Myocyte (in vitro differentiated cells): ENCODE measurements at regions not wholly inside any gene's neighbourhood (a gene's known extent, or its start where the extent isn't known, plus 50 kb on each side); places are given as distances from the start of the nearest gene placed in this dataset.

Source experiments
- DNase-seq: peaks from one replicate; pipeline ENCODE4 v3.0.0-alpha.2; 2012; ENCODE audit warnings: low read depth

DNA sequence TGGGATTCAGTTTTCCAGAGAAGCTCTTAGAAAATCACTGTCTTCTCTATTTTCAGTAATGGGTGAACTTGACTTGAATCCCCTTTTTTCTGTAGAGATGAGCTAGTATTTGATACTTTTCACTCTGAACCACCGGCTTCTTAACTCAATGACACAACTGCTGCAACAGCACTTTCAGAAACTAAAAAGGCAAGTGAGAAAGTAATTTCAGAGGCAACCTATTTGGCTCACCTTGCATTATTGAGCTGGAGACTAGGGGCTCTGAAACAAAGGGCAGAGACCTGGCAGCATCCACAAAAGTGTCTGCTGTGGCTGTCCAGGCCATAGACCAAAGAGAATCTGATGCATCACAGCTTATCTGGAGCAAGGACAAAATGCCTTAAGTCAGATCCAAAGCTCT, 289.8 kb upstream of the IRAK1BP1 start:
- no peak for DNase-seq

DNA sequence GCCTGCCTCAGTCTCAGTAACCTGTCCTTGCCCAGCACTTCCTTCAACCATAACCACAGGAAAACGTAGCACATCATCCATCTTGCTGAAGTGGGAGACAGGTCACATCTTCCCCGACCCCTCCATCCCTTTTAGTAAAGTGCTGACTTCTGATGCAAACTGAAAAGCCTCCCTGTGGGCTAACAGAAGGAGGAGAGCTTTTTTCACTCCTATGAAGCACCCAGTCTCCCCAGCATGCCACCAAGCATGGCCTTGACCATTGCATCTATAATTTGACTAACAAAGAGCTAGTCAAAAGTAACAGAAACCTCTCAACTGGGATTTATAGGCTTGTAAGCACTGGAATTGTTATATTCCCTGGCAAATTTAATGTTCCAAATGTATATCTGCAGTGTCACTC, 288.9 kb upstream of the IRAK1BP1 start:
- DNase-seq = no peak

DNA sequence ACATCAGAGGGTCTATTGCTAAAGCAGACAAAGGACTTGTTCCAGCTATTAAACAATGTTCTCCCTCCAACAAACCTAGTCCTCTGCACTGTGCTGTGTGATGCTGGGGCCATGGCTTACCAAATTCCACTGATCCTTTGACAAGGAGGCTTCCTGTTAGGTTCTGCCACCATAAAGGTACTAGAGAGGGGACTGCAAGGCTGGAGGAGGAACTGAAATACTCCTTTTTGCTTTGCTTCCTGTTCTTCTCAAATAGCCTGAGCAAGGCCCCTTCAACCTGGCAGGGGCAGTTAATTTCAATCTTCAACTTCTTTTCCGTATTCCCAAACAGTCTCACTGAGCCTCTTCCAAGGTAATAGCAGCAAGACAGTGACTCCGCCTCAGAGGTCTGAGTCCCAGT, 286.4 kb upstream of the IRAK1BP1 start:
- DNase-seq = no peak

DNA sequence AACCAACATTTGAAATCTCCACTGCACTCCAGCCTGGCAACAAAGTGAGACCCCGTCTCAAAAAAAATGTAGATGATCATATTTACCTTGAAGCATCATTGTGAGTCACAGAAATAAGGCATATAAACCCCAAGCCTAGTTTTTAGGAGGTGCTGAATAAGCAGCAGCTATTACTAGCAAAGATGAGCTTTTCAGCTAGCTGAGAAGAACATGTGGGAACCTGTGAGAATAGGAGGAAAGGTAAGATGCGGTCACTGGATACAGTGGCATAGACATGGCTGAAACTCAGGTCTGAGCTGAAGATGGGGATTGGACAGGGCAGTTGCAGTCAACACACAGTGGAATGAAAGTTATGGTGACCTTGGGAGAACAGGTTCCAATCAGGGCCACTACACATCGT, 284.3 kb upstream of the IRAK1BP1 start:
- no peak for DNase-seq

DNA sequence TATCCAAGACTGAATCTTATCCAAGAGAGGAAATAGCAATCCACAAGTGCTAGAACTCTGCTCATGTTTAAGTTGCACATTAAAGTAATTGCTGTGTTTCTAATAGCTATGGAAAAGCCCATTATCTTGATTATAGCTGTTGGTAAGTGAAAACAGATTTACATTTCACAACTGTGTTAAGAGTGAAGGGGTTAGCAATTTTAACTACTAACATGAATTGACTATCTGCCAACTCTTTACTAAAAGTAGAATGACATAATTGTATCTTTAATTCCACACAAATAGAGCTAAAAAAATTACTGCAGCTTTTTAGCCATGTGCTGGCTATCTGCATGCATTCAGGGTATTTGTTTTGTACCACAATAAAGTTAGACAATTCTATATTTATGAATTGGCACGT, 277.9 kb upstream of the IRAK1BP1 start:
- DNase-seq = no peak

DNA sequence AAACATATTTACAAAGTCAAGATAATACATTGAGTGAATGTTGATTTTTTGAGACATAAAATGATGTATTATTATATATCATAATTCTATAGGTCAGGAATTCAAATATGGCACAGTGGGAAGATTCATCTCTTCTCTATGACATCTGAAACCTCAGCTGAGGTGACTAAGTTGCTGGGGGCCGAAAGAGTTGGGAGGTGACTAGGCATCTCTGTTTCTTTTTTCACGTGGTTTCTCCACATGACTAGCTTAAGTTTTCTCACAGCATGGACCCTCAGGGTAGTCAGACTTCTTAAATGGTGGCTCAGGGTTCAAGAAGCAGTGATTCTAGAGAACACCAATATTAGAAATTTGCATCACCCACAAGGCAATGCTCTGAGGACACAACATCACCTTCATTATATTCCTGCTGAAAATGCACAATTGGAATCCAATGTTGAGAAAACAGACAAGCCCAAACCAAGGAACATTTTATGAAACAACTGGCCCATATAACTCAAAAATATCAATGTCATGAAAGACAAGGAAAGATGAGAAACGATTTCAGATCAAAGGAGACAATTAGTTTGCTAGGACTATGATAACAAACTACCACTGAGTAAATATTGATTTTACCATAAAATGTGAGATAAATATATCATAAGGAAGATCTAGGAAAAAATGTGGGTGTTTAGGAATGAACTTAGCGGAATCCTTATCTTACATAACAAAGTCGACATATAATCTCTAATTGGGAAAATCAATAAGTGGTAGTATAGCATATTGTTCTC, 273.3 kb upstream of the IRAK1BP1 start:
- DNase-seq = no peak

DNA sequence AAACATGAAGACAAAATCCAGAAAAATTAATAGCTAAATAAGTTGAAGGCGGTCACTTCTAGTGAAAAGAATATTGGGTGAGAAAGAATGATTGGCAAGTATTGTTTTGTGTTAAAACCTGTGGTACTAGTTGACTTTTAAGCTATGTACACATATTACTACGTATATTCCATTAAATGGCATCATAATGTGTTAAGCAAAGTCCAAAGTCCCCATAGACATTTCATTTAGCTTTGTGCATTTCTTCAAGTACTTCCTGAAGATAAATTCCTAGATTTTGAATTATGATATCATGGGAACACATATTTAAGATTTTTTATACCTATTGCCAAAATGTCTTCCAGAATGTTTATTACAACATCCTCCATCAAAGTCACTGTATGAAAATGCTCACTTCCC, 272.7 kb upstream of the IRAK1BP1 start:
- no peak for DNase-seq

DNA sequence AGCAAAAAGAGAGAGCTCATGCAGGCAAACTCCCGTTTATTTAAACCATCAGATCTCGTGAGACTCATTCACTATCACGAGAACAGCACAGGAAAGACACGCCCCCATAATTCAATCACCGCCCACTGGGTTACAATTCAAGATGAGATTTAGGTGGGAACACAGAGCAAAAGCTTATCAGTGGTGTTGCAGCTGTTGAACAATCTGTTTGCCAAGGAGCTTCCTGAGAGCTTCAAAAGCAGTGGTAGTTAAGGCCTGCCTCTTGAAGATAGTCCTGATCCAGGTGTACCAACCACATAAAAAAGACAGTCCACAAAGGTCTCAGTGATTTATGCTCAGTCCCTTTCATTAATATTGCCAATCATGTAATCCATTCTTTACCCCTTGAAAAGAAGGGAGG, 269.4 kb upstream of the IRAK1BP1 start:
- no peak for DNase-seq

DNA sequence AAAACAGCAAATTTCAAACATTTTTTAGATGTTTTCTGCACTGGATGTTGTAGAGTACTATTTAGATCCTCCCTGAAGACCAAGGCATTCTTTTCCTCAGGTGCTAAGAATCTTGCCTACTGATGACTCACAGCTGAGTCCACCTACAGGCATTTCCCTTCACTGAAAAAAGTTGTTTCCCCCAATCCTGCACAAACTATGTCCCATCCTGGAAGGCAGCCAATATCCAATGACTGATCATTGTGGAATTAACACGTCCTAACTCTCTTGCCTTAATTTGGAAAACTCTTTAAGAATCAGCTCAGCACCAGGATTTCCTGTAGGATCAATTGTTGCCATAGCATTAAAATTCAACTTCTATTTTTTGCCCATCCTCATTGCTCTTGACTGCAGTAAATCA, 268.4 kb upstream of the IRAK1BP1 start:
- peak; percentile 47 for DNase-seq

DNA sequence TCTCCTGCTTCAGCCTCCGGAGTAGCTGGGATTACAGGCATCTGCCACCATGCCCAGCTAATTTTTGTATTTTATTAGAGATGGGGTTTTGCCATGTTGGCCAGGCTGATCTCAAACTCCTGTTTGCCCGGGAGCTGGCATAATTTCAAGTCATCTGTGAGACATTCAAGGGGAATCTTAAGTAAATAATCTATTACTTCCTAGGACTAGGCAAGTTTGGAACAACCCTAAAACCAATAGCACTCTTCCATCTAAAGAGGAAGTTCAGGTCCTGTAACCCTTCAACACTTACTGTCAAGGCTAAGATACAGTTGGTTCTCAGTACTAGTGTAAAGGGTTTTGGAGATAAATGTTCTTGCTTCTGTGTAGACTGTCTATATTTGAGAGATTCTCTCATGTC, 267.8 kb upstream of the IRAK1BP1 start:
- no peak for DNase-seq

DNA sequence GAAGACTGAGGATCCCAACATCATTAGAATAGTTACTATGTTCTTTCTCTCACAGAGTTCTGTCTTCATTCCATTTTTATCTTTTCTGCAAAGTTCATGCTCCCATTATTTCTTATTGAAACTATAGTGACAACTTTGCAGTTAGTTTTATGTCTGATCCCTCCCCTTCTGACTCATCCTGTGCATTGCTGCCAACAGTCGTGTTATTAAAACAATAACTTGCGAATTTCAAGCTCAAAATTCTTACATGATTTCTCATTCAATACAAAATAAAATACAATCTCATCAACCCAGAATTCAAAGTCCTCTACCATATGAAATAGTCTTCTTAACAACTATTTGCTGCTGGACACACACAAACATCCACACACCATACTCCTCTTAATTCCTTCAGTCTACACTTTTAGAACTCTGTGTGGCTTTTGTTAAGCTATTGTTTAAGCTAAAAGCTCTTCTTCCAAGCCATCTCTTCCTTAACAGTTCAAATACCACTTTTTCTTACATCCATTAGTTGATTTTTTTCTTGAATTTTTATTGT, 261.4 kb upstream of the IRAK1BP1 start:
- peak; percentile 30 for DNase-seq

DNA sequence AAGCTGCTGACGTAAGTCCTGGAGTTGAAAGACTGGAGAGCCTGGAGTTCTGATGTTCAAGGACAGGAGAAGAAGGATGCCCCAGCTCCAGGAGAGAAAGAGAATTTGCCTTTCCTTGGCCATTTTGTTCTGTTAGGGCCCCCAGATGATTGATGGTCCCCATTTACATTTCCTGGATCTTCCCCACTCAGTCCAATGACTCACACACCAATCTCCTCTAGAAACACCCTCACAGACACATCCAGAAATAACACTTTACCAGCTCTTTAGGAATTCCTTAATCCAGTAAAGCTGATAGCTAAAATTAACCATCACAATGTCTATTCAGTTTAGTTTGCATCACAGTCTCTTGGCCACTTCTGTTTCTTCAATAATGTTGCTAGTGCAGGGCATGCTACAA, 260.2 kb upstream of the IRAK1BP1 start:
- peak; percentile 36 for DNase-seq

DNA sequence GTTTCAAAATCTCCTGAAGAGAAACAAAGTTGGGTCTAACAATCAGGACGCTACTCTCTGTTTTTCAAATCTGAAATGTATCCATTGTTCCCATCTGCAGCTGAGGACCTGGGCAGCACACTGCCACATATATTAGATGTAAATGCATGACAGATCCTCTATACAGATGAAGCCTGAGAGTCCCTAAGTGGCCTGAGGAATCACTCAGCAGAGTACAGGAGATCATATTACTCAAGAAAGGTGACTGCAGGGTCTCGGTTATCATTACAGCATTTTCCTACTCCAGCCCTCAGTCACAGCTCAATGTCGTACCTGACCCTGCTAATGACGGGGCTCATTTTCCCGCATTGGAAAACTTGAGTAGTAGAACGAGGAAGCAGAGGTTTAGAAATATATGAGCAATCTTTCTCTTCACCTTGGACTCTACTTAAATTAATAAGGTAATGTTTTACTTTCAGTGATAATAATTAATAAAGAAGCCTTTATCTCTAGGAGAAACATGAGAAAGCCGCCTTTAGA, 256.2 kb upstream of the IRAK1BP1 start:
- no peak for DNase-seq

DNA sequence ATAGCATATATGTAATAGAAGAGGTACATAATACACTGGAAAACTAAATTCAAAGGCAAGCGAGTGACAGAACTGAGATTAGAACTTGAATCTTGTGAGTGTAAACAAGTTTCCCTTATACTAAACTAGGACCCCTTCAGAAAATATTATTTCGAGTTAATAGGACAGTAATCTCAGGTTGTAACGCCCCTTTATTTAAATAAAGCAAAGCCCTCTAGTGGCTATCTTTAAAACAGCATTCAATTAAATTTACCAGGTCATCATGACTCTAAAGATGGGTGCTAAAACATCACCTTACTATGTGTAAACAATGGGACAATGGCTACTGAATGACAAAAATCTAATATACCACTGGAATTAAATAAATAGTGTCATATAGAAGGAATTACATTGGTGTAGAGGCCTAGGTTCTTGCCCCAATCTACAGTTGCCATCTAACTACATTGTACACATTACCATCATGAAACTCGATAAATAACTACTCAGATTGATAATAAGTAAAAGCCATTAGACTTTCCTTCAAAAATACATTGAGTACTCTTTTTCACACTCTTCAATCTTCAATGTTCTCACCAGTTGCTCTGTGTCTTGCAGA, 255.4 kb upstream of the IRAK1BP1 start:
- DNase-seq = peak; percentile 21

DNA sequence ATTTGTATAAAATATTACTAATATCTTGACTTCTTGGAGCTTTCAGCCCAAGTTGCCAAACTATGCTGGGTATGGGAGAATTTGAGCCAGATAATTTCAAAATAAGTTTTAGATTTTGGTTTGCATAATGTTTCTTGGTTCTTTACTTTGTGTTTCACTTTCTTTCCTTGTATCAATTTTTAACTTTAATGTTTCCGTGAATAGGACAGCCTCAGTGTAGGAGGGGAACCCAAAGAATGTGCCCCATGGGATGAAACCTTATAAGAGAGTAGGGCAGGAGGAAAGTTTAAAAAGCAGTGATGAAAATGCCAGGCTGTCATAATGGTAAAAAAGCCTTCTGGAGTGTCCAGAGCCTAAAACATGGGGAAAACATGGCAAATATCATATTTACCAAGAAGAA, 252.4 kb upstream of the IRAK1BP1 start:
- peak; percentile 20 for DNase-seq

DNA sequence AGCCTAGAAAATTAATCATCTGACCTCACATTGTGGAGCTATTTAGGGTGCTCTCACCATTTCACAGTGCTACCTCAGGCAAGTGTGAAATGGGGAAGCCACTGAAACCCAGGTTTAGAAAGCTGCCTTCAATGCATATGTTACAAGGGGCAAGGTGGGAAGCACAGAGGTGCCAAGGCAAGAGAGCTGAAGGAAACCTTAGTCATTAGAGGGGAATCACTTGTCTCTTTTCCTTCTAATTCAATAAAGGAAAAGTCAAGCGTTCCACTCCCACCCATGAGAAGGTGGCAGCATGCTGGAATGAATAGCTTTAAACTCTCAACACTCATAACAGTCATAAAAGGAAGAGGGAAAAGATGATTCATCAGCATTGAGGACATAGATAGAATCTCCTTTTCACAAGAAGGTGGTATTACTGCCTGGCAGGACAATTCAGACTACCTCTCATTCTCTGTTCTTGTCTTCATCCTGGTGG, 251.9 kb upstream of the IRAK1BP1 start:
- no peak for DNase-seq

DNA sequence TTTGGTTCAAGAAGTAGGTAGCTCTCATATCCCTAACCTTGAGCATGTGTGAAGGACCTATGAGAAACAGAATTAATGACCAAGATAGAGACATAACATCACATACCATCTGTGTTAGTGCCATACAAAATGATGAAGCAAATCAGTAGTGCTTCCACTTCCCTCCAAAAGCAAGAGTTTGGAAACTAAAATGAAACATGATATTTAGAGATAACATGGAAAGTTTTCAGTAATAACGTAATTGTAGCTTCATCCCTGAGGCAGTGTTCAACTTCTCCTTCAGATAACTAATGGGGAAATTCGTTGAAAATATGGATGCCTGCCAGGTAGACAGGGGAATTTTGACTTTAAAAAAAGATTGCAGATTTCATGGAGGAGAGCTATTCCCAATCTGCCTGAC, 248.4 kb upstream of the IRAK1BP1 start:
- no peak for DNase-seq

DNA sequence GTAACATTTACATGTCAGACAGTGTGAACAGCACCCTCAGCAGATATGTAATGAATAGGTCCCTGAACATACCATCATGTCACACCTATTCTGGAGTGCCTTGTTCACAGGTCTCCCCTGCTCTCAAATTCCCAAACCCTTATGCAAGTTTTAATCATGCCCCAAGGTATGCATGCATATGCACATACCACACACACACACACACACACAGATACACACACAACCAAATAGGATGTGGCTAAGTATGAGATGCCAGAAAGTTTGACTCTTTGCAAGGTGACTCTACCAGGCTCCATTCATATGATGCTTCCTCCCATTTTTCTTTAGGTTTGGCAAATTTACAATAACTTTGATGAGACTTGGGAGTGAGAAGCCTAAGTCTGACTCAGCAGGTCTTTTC, 243.8 kb upstream of the IRAK1BP1 start:
- DNase-seq = no peak

DNA sequence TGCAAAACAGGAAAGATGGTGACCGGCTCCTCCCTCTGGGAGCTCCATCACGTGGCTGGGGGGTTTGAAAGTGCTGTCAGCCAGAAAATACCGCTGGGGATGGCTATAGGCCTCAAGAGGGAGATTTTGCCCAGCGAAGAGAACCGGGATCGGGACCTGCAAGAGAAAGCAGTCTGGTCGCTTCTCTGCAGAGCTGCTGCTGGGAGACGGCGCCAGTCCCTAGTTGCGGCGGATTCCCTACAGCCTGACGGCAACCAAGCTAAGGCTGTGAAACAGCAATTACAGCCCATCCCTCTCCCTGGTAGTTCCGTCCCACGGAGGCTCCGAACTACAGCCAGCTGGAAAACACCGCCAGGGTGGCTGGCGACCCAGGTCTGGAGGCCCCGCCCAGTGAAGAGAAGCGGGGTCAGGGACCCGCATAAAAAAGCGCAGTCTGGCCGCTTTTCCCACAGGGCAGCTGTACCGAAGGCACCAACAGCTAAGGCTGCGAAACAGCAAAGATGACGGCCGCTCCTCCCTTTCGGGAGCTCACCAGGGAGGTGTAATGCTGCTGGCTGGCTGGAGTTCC, 238.1 kb upstream of the IRAK1BP1 start:
- DNase-seq = peak; percentile 40

DNA sequence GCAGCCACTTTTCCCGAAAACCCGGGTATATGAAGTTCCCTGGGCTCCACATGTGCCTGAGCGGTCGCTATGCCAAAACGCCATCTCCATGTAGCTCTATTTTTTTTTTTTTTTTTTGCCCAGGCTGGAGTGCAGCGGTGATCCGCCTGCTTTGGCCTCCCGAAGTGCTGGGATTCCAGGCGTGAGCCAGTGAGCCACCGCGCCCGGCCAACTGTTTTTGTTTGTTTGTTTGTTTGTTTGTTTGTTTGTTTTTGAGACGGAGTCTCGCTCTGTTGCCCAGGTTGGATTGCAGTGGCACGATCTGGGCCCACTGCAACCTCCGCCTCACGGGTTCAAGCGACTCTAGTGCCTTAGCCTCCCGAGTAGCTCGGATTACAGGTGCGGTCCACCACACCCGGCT, 237.5 kb upstream of the IRAK1BP1 start:
- no peak for DNase-seq

DNA sequence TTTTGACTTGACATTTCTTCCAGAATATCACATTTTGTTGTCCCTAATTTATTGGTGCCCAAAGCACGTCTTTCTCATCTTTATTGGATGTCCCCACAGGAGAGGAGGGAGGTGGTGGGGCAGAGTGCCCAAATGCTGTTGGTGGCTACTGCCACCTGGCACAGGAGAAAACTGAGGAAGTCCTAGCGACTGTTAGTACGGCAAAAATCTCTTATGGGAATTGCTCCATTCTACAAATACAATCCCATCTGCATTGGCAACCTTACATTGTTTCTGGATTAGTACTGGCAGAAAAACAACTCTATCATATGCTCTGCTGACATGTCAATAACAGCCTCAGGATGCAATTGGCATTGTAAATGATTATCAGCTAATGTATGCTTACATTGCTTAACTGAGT, 235.4 kb upstream of the IRAK1BP1 start:
- DNase-seq = no peak
